WTC11 (cell line): ENCODE measurements at regions not wholly inside any gene's neighbourhood (a gene's known extent, or its start where the extent isn't known, plus 50 kb on each side); places are given as distances from the start of the nearest gene placed in this dataset.

Experiments
- ELF4 ChIP-seq: sonication (generic); formaldehyde crosslinking; IDR thresholded peaks from 2 replicates; pipeline ENCODE4 v1.8.1; 2022; ENCODE audit warnings: low read depth, mild to moderate bottlenecking, moderate library complexity, missing genetic modification reagents
- JUN ChIP-seq: sonication (generic); formaldehyde crosslinking; IDR thresholded peaks from 2 replicates; pipeline ENCODE4 v1.8.0; 2023; ENCODE audit warnings: mild to moderate bottlenecking, missing genetic modification reagents
- NFATC4 ChIP-seq: fragments of 250-450 bp; sonication (Bioruptor Pico); IDR thresholded peaks from 2 replicates; pipeline ENCODE4 v1.9.0; 2021; ENCODE audit warnings: mild to moderate bottlenecking
- NR2C2 ChIP-seq: sonication (generic); formaldehyde crosslinking; IDR thresholded peaks from 2 replicates; pipeline ENCODE4 v1.8.0; 2022; ENCODE audit warnings: mild to moderate bottlenecking, missing genetic modification reagents
- NR3C1 ChIP-seq: sonication (generic); formaldehyde crosslinking; conservative IDR thresholded peaks from 2 replicates; pipeline ENCODE4 v1.8.1; 2023; ENCODE audit warnings: low read depth, mild to moderate bottlenecking, missing genetic modification reagents
- SP1 ChIP-seq: sonication (generic); formaldehyde crosslinking; conservative IDR thresholded peaks from 2 replicates; pipeline ENCODE4 v1.8.1; 2022; ENCODE audit warnings: missing genetic modification reagents
- TF ChIP-seq, protein P1 (sequence below): fragments of 200-600 bp; IDR thresholded peaks from 2 replicates; pipeline ENCODE4 v1.8.0; 2022; ENCODE audit warnings: antibody characterized with exemption
- TF ChIP-seq, protein P2 (sequence below): sonication (generic); formaldehyde crosslinking; conservative IDR thresholded peaks from 2 replicates; pipeline ENCODE4 v1.8.1; 2023; ENCODE audit warnings: mild to moderate bottlenecking, low read depth, missing genetic modification reagents, moderate library complexity
- TF ChIP-seq, protein P3 (sequence below): sonication (generic); formaldehyde crosslinking; IDR thresholded peaks from 2 replicates; pipeline ENCODE4 v1.8.0; 2022; ENCODE audit warnings: missing genetic modification reagents
- TF ChIP-seq, protein P4 (sequence below): fragments of 250-450 bp; sonication (Bioruptor Pico); IDR thresholded peaks from 2 replicates; pipeline ENCODE4 v2.1.2; 2022; ENCODE audit warnings: mild to moderate bottlenecking, moderate library complexity
- TF ChIP-seq, protein P5 (sequence below): sonication (generic); formaldehyde crosslinking; IDR thresholded peaks from 2 replicates; pipeline ENCODE4 v1.8.0; 2022; ENCODE audit warnings: mild to moderate bottlenecking, missing genetic modification reagents

- TF ChIP-seq, protein P1, sequence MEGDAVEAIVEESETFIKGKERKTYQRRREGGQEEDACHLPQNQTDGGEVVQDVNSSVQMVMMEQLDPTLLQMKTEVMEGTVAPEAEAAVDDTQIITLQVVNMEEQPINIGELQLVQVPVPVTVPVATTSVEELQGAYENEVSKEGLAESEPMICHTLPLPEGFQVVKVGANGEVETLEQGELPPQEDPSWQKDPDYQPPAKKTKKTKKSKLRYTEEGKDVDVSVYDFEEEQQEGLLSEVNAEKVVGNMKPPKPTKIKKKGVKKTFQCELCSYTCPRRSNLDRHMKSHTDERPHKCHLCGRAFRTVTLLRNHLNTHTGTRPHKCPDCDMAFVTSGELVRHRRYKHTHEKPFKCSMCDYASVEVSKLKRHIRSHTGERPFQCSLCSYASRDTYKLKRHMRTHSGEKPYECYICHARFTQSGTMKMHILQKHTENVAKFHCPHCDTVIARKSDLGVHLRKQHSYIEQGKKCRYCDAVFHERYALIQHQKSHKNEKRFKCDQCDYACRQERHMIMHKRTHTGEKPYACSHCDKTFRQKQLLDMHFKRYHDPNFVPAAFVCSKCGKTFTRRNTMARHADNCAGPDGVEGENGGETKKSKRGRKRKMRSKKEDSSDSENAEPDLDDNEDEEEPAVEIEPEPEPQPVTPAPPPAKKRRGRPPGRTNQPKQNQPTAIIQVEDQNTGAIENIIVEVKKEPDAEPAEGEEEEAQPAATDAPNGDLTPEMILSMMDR, result no peak
- TF ChIP-seq JUN (CRISPR knock-in tag), result no peak
- TF ChIP-seq, protein P2, sequence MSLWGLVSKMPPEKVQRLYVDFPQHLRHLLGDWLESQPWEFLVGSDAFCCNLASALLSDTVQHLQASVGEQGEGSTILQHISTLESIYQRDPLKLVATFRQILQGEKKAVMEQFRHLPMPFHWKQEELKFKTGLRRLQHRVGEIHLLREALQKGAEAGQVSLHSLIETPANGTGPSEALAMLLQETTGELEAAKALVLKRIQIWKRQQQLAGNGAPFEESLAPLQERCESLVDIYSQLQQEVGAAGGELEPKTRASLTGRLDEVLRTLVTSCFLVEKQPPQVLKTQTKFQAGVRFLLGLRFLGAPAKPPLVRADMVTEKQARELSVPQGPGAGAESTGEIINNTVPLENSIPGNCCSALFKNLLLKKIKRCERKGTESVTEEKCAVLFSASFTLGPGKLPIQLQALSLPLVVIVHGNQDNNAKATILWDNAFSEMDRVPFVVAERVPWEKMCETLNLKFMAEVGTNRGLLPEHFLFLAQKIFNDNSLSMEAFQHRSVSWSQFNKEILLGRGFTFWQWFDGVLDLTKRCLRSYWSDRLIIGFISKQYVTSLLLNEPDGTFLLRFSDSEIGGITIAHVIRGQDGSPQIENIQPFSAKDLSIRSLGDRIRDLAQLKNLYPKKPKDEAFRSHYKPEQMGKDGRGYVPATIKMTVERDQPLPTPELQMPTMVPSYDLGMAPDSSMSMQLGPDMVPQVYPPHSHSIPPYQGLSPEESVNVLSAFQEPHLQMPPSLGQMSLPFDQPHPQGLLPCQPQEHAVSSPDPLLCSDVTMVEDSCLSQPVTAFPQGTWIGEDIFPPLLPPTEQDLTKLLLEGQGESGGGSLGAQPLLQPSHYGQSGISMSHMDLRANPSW (CRISPR knock-in tag), result no peak
- TF ChIP-seq, protein P3, sequence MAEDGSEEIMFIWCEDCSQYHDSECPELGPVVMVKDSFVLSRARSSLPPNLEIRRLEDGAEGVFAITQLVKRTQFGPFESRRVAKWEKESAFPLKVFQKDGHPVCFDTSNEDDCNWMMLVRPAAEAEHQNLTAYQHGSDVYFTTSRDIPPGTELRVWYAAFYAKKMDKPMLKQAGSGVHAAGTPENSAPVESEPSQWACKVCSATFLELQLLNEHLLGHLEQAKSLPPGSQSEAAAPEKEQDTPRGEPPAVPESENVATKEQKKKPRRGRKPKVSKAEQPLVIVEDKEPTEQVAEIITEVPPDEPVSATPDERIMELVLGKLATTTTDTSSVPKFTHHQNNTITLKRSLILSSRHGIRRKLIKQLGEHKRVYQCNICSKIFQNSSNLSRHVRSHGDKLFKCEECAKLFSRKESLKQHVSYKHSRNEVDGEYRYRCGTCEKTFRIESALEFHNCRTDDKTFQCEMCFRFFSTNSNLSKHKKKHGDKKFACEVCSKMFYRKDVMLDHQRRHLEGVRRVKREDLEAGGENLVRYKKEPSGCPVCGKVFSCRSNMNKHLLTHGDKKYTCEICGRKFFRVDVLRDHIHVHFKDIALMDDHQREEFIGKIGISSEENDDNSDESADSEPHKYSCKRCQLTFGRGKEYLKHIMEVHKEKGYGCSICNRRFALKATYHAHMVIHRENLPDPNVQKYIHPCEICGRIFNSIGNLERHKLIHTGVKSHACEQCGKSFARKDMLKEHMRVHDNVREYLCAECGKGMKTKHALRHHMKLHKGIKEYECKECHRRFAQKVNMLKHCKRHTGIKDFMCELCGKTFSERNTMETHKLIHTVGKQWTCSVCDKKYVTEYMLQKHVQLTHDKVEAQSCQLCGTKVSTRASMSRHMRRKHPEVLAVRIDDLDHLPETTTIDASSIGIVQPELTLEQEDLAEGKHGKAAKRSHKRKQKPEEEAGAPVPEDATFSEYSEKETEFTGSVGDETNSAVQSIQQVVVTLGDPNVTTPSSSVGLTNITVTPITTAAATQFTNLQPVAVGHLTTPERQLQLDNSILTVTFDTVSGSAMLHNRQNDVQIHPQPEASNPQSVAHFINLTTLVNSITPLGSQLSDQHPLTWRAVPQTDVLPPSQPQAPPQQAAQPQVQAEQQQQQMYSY (CRISPR knock-in tag), result no peak
- TF ChIP-seq SP1 (CRISPR knock-in tag), result no peak
- TF ChIP-seq, protein P4, sequence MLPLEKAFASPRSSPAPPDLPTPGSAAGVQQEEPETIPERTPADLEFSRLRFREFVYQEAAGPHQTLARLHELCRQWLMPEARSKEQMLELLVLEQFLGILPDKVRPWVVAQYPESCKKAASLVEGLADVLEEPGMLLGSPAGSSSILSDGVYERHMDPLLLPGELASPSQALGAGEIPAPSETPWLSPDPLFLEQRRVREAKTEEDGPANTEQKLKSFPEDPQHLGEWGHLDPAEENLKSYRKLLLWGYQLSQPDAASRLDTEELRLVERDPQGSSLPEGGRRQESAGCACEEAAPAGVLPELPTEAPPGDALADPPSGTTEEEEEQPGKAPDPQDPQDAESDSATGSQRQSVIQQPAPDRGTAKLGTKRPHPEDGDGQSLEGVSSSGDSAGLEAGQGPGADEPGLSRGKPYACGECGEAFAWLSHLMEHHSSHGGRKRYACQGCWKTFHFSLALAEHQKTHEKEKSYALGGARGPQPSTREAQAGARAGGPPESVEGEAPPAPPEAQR, result no peak
- no peak for TF ChIP-seq NFATC4 (CRISPR knock-in tag)
- TF ChIP-seq, protein P5, sequence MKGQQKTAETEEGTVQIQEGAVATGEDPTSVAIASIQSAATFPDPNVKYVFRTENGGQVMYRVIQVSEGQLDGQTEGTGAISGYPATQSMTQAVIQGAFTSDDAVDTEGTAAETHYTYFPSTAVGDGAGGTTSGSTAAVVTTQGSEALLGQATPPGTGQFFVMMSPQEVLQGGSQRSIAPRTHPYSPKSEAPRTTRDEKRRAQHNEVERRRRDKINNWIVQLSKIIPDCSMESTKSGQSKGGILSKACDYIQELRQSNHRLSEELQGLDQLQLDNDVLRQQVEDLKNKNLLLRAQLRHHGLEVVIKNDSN (CRISPR knock-in tag), result no peak
- no peak for TF ChIP-seq ELF4 (CRISPR knock-in tag)
- TF ChIP-seq NR3C1 (CRISPR knock-in tag), result no peak
- TF ChIP-seq NR2C2 (CRISPR knock-in tag), result no peak
Observed at GRCh38 chr5:145316282-145316681, 518.9 kb downstream of the PRELID2 start.
